HG02588 (cell line): ENCODE measurements at regions not wholly inside any gene's neighbourhood (a gene's known extent, or its start where the extent isn't known, plus 50 kb on each side); places are given as distances from the start of the nearest gene placed in this dataset.

ENCODE experiments used
- ATAC-seq: cut with Tn5 transposase; IDR thresholded peaks from one replicate; pipeline ENCODE4 v1.9.1; 2021; ENCODE audit warnings: mild to moderate bottlenecking, moderate library complexity; ENCODE audit not compliant: unreplicated experiment

DNA sequence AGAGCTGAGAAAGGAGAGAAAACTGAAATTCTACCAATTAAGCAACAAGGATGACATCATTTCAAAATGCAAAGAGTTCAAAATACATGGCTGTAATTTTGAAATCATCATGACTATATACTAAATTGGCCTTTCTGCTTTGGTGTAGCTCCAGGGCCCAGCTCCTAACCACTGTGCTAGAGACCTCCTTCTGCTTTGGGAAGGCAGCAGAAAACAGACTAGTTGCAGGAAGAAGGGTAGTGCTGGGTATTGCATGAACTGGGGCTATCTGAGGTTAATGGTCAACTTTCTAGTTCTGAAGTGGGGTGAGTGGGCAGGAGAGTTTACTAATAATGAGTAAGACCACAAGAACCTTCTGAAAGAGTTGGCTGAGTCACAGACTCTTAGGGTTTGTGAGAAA is 66.2 kb downstream of the PTGER2 start:
- peak; percentile 100 for ATAC-seq
